Naive B cell (primary cell): ENCODE measurements at regions not wholly inside any gene's neighbourhood (a gene's known extent, or its start where the extent isn't known, plus 50 kb on each side); places are given as distances from the start of the nearest gene placed in this dataset.

Source experiments
- ATAC-seq, 2 donors: fragments of 150-1000 bp; cut with Tn5 transposase; 2 replicates each; pipeline ENCODE4 v1.10.0; 2021; ENCODE audit warnings: low read depth in 2 of 2, mild to moderate bottlenecking in 2 of 2, moderate library complexity in 2 of 2
- DNase-seq: peaks from one replicate; pipeline ENCODE4 v3.0.0; 2022
- H3K27ac Mint-ChIP-seq, 6 donors: one replicate each; pipeline ENCODE4 v1.8.0; 2020 to 2022; ENCODE audit warnings: mild to moderate bottlenecking in 6 of 6, mixed read lengths in 6 of 6, moderate library complexity in 5 of 6, inconsistent platforms in 2 of 6
- H3K27me3 Mint-ChIP-seq, 3 donors: one replicate each; pipeline ENCODE4 v1.8.0; 2021 to 2022; ENCODE audit warnings: mixed read lengths in 3 of 3, mild to moderate bottlenecking in 1 of 3
- H3K36me3 Mint-ChIP-seq, 2 donors: one replicate each; pipeline ENCODE4 v1.8.0; 2020 to 2022; ENCODE audit warnings: mixed read lengths in 2 of 2, inconsistent platforms in 1 of 2, mild to moderate bottlenecking in 1 of 2
- H3K4me1 Mint-ChIP-seq, 3 donors: one replicate each; pipeline ENCODE4 v1.8.0; 2020 to 2022; ENCODE audit warnings: mixed read lengths in 3 of 3, inconsistent platforms in 1 of 3, mild to moderate bottlenecking in 1 of 3, moderate library complexity in 1 of 3
- H3K4me3 Mint-ChIP-seq, 8 donors: one replicate each; pipeline ENCODE4 v1.8.0; 2020 to 2022; ENCODE audit warnings: mild to moderate bottlenecking in 8 of 8, mixed read lengths in 8 of 8, moderate library complexity in 8 of 8, inconsistent platforms in 2 of 8
- H3K9me3 Mint-ChIP-seq, 7 donors: one replicate each; pipeline ENCODE4 v1.8.0; 2020 to 2022; ENCODE audit warnings: mixed read lengths in 7 of 7, mild to moderate bottlenecking in 5 of 7, inconsistent platforms in 2 of 7, moderate library complexity in 1 of 7

DNA sequence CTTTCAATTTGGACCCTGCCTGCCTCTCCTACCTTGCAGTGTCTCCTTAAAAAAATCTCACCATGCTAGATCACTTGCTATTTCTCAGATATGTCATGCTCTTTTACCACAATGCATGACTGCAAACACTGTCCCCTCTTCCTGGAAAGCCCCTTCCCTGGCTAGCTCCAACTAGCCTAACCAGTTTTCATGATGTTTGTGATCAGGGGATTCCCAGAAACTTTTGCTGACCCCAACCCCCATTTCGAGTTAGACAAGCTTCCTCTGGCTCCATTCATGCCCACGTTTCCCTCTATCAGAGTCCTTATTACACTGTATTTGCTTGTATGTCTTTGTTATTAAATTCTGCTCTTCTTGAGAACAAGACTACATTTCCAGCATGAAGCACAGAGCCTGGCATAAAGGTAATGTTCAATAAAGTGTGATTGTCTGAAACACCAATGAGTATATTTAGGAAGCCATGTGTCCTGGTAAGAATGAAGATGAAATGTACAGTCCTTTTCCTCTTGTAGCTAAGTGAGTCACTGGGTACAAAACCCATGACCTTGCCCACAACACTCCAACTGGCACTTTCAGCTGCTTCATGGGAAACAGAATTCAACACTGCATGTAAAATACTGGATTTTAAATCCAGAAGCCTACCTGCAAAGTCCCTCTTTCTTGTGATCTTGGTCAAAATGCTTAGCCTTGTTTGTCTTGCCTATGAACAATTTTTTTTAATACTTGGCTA, 62.0 kb upstream of the ATL2 start:
- H3K27ac Mint-ChIP-seq: no peak overlapping the region
- no peak for DNase-seq
- H3K4me3 Mint-ChIP-seq: peak overlapping the region in 1 of 8 donors; percentile 54
- H3K36me3 Mint-ChIP-seq: peaks cover 0 to 9% of the 10 kb centered on the region in 2 donors
- peaks cover 0 to 3% (median 0%) of the 10 kb centered on the region in 7 donors for H3K9me3 Mint-ChIP-seq
- peak; percentile 16 to 23 for ATAC-seq
- H3K27me3 Mint-ChIP-seq: peaks cover 35 to 43% (median 38%) of the 10 kb centered on the region in 3 donors
- no peaks in the 10 kb centered on the region for H3K4me1 Mint-ChIP-seq

GRCh38 chr2:38438133-38438882, 61.2 kb upstream of the ATL2 start:
- ATAC-seq (no peak), DNase-seq (no peak)
- Mint-ChIP-seq H3K36me3 (peaks cover 0 to 12% of the 10 kb centered on the region in 2 donors), H3K4me3 (peak overlapping the region in 1 of 8 donors; percentile 54), H3K4me1 (no peaks in the 10 kb centered on the region), H3K27ac (no peak overlapping the region), H3K27me3 (peaks cover 42 to 44% (median 43%) of the 10 kb centered on the region in 3 donors), H3K9me3 (peaks cover 0 to 3% (median 0%) of the 10 kb centered on the region in 7 donors)

DNA sequence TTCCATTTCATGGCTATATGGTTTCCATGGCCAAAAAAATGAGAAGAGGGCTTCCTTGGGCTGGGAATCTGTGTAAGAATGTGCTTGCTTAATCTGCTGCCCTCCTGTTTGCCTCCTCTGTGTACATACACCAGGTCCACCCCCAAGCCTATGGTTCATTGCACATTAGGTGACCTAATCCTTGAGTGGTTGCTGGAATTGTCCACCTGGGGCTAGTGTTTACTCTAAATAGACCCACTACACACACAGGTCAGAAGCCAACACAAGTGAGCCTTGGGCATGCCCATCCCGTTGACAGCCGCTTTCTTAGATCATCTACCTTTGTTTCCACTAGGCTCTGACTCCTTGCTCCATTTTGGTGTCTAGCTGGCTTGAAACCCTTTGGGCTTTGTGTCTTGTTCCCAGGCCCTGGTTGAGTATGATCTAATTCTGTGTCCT, 59.2 kb upstream of the ATL2 start:
- DNase-seq (no peak), ATAC-seq (no peak)
- peaks cover 0 to 3% (median 0%) of the 10 kb centered on the region in 7 donors for H3K9me3 Mint-ChIP-seq
- peaks cover 0 to 12% of the 10 kb centered on the region in 2 donors for H3K36me3 Mint-ChIP-seq
- H3K4me1 Mint-ChIP-seq: no peaks in the 10 kb centered on the region
- H3K27me3 Mint-ChIP-seq: peaks cover 24 to 33% (median 30%) of the 10 kb centered on the region in 3 donors
- H3K4me3 Mint-ChIP-seq: no peak overlapping the region
- no peak overlapping the region for H3K27ac Mint-ChIP-seq

DNA sequence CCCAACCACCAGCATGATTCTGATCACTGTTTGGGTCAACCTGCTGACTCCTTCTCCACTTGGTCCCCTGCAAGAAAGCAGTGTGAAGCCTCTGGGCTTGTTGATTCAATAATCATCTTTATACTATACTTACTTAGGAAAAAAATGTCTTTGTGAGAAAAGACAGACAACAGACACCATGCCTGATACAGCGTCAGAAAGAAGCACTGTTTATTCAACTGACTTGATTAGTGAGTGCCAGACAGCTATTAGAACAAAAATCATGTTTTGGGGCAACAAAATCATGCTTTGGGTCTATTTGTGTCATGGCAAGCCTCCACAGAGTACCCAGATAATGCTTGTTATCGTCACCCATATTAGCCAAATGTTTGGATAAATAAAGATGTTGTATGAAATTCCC, 58.7 kb upstream of the ATL2 start:
- no peak for DNase-seq
- Mint-ChIP-seq H3K27me3 (peaks cover 19 to 28% (median 26%) of the 10 kb centered on the region in 3 donors), H3K36me3 (peaks cover 0 to 12% of the 10 kb centered on the region in 2 donors), H3K4me1 (no peaks in the 10 kb centered on the region), H3K27ac (no peak overlapping the region), H3K4me3 (no peak overlapping the region), H3K9me3 (peaks cover 0 to 3% (median 0%) of the 10 kb centered on the region in 7 donors)
- no peak for ATAC-seq

DNA sequence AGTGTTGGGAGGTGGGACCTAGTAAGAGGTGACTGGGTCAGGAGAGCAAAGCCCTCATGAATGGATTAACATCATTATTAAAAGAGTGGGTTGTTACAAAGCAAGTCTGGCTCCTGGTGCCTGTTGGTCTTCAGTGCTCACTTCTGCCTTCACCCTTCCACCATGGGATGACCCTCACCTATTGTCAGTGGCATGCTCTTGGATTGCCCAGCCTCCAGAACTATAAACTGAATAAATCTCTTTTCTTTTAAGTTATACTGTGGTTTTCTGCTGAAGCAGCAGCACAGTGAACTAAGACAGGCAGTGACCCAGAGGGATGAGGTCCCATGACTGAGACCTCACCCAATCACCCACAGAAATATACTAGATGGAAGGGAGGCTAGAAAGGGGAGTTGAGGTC, 57.5 kb upstream of the ATL2 start:
- Mint-ChIP-seq H3K4me3 (no peak overlapping the region), H3K4me1 (no peaks in the 10 kb centered on the region)

GRCh38 chr2:38433607-38433975, 56.5 kb upstream of the ATL2 start:
- Mint-ChIP-seq H3K27ac (no peak overlapping the region), H3K4me1 (no peaks in the 10 kb centered on the region), H3K27me3 (peaks cover 21 to 27% (median 21%) of the 10 kb centered on the region in 3 donors), H3K9me3 (peaks cover 0 to 3% (median 0%) of the 10 kb centered on the region in 7 donors), H3K4me3 (no peak overlapping the region), H3K36me3 (peaks cover 0 to 12% of the 10 kb centered on the region in 2 donors)
- ATAC-seq (no peak), DNase-seq (no peak)

More for the DNA sequence above, 57.5 kb upstream of the ATL2 start:
- peaks cover 0 to 3% (median 0%) of the 10 kb centered on the region in 7 donors for H3K9me3 Mint-ChIP-seq
- peaks cover 0 to 12% of the 10 kb centered on the region in 2 donors for H3K36me3 Mint-ChIP-seq
- H3K27me3 Mint-ChIP-seq: peaks cover 17 to 26% (median 23%) of the 10 kb centered on the region in 3 donors
- DNase-seq: no peak
- H3K27ac Mint-ChIP-seq: no peak overlapping the region
- no peak for ATAC-seq

DNA sequence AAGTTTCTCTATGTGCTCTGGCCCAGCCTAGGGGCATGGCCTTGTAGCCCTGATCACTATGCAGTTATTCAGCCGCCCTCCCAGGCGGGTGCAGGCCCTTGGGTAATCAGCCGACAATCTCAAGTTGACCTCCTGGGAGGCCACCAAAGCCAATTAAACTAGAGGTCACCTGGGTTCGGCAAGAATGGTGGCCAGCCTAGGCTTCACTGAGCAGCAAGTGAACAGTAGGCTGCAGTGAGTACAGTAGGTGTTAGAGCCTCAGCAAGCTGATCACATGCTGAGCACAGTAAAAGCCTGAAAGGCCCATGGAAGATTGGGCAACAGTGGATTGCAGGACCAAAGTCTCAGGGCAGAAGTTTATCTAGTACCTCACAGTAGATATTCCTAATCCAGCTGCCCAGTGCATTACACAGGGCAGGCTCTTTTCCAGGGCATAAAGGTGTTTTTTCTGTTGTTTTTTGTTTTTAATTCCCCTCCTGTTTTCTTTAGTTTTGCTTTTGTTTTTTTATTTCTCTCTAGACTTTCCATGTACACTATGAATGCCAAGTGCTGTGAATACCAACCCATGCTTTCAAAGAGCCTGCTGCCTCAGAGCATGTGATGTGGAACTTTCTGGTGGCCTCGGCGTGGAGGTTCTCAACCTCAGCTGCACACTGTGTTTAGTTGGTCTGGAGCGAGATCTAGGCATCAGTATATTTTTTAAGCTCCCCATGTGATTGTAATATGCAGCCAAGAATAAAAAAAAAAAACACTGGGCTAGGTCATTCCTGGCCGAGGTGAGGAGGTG, 55.9 kb upstream of the ATL2 start:
- no peaks in the 10 kb centered on the region for H3K4me1 Mint-ChIP-seq
- peak overlapping the region in 1 of 6 donors; percentile 39 for H3K27ac Mint-ChIP-seq
- H3K27me3 Mint-ChIP-seq: peaks cover 16 to 25% (median 21%) of the 10 kb centered on the region in 3 donors
- no peak overlapping the region for H3K4me3 Mint-ChIP-seq
- ATAC-seq (no peak), DNase-seq (no peak)
- peaks cover 0 to 12% of the 10 kb centered on the region in 2 donors for H3K36me3 Mint-ChIP-seq
- H3K9me3 Mint-ChIP-seq: peaks cover 0 to 3% (median 0%) of the 10 kb centered on the region in 7 donors

- peak overlapping the region in 1 of 8 donors; percentile 11 for H3K4me3 Mint-ChIP-seq
These were observed 53.6 kb upstream of the ATL2 start for GRCh38 chr2:38430597-38431207.

GRCh38 chr2:38430196-38430595, 53.1 kb upstream of the ATL2 start:
- H3K4me1 Mint-ChIP-seq: no peaks in the 10 kb centered on the region
- H3K36me3 Mint-ChIP-seq: peaks cover 0 to 12% of the 10 kb centered on the region in 2 donors
- peaks cover 0 to 3% (median 0%) of the 10 kb centered on the region in 7 donors for H3K9me3 Mint-ChIP-seq
- no peak overlapping the region for H3K27ac Mint-ChIP-seq
- ATAC-seq (no peak), DNase-seq (no peak)
- H3K27me3 Mint-ChIP-seq: peaks cover 18 to 35% (median 30%) of the 10 kb centered on the region in 3 donors
- no peak overlapping the region for H3K4me3 Mint-ChIP-seq

More at GRCh38 chr2:38430597-38431207, 53.6 kb upstream of the ATL2 start:
- H3K27me3 Mint-ChIP-seq: peaks cover 21 to 30% (median 30%) of the 10 kb centered on the region in 3 donors
- DNase-seq: no peak
- peaks cover 0 to 12% of the 10 kb centered on the region in 2 donors for H3K36me3 Mint-ChIP-seq
- H3K9me3 Mint-ChIP-seq: peaks cover 0 to 3% (median 0%) of the 10 kb centered on the region in 7 donors
- no peak overlapping the region for H3K27ac Mint-ChIP-seq
- no peaks in the 10 kb centered on the region for H3K4me1 Mint-ChIP-seq
- ATAC-seq: no peak

- Mint-ChIP-seq H3K27me3 (peaks cover 23 to 30% (median 28%) of the 10 kb centered on the region in 3 donors), H3K4me1 (no peaks in the 10 kb centered on the region), H3K27ac (peak overlapping the region in 1 of 6 donors; percentile 50), H3K4me3 (no peak overlapping the region), H3K36me3 (peaks cover 0 to 7% of the 10 kb centered on the region in 2 donors), H3K9me3 (peaks cover 0 to 7% (median 0%) of the 10 kb centered on the region in 7 donors)
- DNase-seq (no peak), ATAC-seq (no peak)
These were observed 50.9 kb upstream of the ATL2 start for GRCh38 chr2:38427936-38428335.

DNA sequence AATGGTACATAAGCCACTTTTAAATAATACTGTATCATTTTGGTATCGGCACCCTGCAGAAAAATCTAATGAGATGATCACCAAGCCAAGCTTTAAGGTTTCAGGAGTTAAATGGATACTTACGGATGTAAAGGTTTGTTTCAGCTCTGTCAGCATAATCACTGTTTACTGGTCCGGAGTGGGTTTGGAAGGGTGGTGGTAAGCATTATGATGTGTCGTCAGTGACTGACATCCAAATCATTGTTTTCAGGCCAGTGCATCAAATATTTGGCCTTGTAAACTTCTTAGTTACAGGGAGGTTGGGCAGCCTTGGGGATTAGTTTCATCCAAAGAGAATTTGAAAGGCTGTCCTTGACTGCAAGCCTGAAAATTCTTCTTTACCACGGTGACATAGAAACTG, 50.0 kb upstream of the ATL2 start:
- peaks cover 0 to 7% (median 0%) of the 10 kb centered on the region in 7 donors for H3K9me3 Mint-ChIP-seq
- no peak for ATAC-seq
- no peak overlapping the region for H3K27ac Mint-ChIP-seq
- H3K4me3 Mint-ChIP-seq: no peak overlapping the region
- DNase-seq: no peak
- no peaks in the 10 kb centered on the region for H3K4me1 Mint-ChIP-seq
- peaks cover 23 to 29% (median 28%) of the 10 kb centered on the region in 3 donors for H3K27me3 Mint-ChIP-seq
- H3K36me3 Mint-ChIP-seq: peaks cover 0 to 7% of the 10 kb centered on the region in 2 donors
